HCT116 (cell line): ENCODE measurements at regions not wholly inside any gene's neighbourhood (a gene's known extent, or its start where the extent isn't known, plus 50 kb on each side); places are given as distances from the start of the nearest gene placed in this dataset.

Experiments used
- ATAC-seq: fragments of 200-7000 bp; cut with Tn5 transposase; 2 replicates; pipeline ENCODE4 v1.9.1; 2020; ENCODE audit warnings: mild to moderate bottlenecking, moderate library complexity
- BruUV-seq: library from RNA; stranded (reverse); fragments of 400-500 nt; replicated peaks from 2 replicates; lab custom pipeline; 2021; lab: Mats Ljungman, UMichigan
- CTCF ChIA-PET: fragments of 300-600 bp; sonication (Branson Sonifier 250); formaldehyde crosslinking; loops from one replicate; lab custom pipeline; 2021; ENCODE audit warnings: antibody characterized with exemption; lab: Charles Lee
- POLR2A ChIA-PET: fragments of 300-600, 350-600 bp; sonication (Branson Sonifier 250); formaldehyde crosslinking; loops from one replicate; lab custom pipeline; 2021; ENCODE audit warnings: antibody characterized with exemption; lab: Charles Lee
- RAD21 ChIA-PET, 2 experiments: fragments of 300-600 bp; sonication (Branson Sonifier 250); formaldehyde crosslinking; loops; one replicate each; lab custom pipeline; 2023; ENCODE audit warnings: low total read pairs in 2 of 2; ENCODE audit not compliant: uncharacterized antibody in 2 of 2, unreplicated experiment in 2 of 2, low non-redundant PET in 1 of 2; lab: Charles Lee
- DNase-seq: peaks from one replicate; pipeline ENCODE4 v3.0.0-alpha.2; 2010; ENCODE audit warnings: low read depth, low spot score
- H2AFZ ChIP-seq: fragments of 200-600 bp; shearing (Covaris generic), sonication (generic); 2 replicates; pipeline ENCODE4 v1.6.1; 2017; ENCODE audit warnings: low read depth, mixed run types, mixed read lengths, antibody characterized with exemption, low read length; ENCODE audit not compliant: poor library complexity, severe bottlenecking
- H3K27ac ChIP-seq: 2 replicates; pipeline ENCODE4 v1.5.1; 2012; ENCODE audit warnings: low read depth, low read length
- H3K27me3 ChIP-seq: fragments of 200-600 bp; sonication (generic); 2 replicates; pipeline ENCODE4 v1.6.1; 2016; ENCODE audit warnings: mixed run types, low read length, mixed read lengths; ENCODE audit not compliant: insufficient read depth
- H3K36me3 ChIP-seq, 2 experiments: fragments of 200-500 bp in 1 of 2; fragments of 200-600 bp in 1 of 2; sonication (Bioruptor generic) in 1 of 2; sonication (generic) in 1 of 2; 2 replicates each; pipeline versions ENCODE4 v1.5.1 to v1.6.1; 2014 to 2016; ENCODE audit warnings: low read length in 2 of 2, inconsistent platforms in 1 of 2, mixed read lengths in 1 of 2, mixed run types in 1 of 2; ENCODE audit not compliant: insufficient read depth in 2 of 2, control insufficient read depth in 1 of 2
- H3K4me1 ChIP-seq, 2 experiments: fragments of 200-600 bp in 1 of 2; sonication (generic) in 1 of 2; 2 replicates each; pipeline versions ENCODE4 v1.5.1 to v1.6.1; 2012 to 2017; ENCODE audit warnings: low read length in 2 of 2, inconsistent platforms in 1 of 2, mild to moderate bottlenecking in 1 of 2, mixed read lengths in 1 of 2, mixed run types in 1 of 2, moderate library complexity in 1 of 2; ENCODE audit not compliant: insufficient read depth in 2 of 2, control insufficient read depth in 1 of 2
- H3K4me2 ChIP-seq: fragments of 200-600 bp; sonication (generic); 2 replicates; pipeline ENCODE4 v1.6.1; 2017; ENCODE audit warnings: mixed run types, low read length, mixed read lengths
- H3K4me3 ChIP-seq, 2 experiments: fragments of 200-600 bp in 1 of 2; sonication (generic) in 1 of 2; replicated peaks in 1 of 2; 2 replicates each; pipeline ENCODE4 v1.5.1; 2011 to 2016; ENCODE audit warnings: low read length in 2 of 2, control low read depth in 1 of 2, low read depth in 1 of 2, mild to moderate bottlenecking in 1 of 2, mixed read lengths in 1 of 2, mixed run types in 1 of 2
- H3K79me2 ChIP-seq: fragments of 200-600 bp; sonication (generic); 2 replicates; pipeline ENCODE4 v1.6.1; 2017; ENCODE audit warnings: mild to moderate bottlenecking, mixed run types, low read length, moderate library complexity, mixed read lengths; ENCODE audit not compliant: insufficient read depth
- H3K9ac ChIP-seq: fragments of 200-600 bp; sonication (generic); 2 replicates; pipeline ENCODE4 v1.6.1; 2016; ENCODE audit warnings: low read length, mixed read lengths
- H3K9me2 ChIP-seq: fragments of 200-600 bp; sonication (generic), shearing (Covaris generic); 2 replicates; pipeline ENCODE4 v1.6.1; 2017; ENCODE audit warnings: mixed run types, mild to moderate bottlenecking, moderate library complexity; ENCODE audit not compliant: insufficient read depth
- H3K9me3 ChIP-seq, 2 experiments: fragments of 200-500 bp in 1 of 2; fragments of 200-600 bp in 1 of 2; sonication (Bioruptor generic) in 1 of 2; sonication (generic) in 1 of 2; 2 replicates each; pipeline ENCODE4 v1.6.1; 2014 to 2017; ENCODE audit warnings: low read length in 2 of 2, mixed read lengths in 2 of 2, inconsistent platforms in 1 of 2, low read depth in 1 of 2, mild to moderate bottlenecking in 1 of 2, mixed run types in 1 of 2, moderate library complexity in 1 of 2; ENCODE audit not compliant: control insufficient read depth in 1 of 2, insufficient read depth in 1 of 2
- H4K20me1 ChIP-seq: fragments of 200-600 bp; sonication (generic), shearing (Covaris generic); 2 replicates; pipeline ENCODE4 v1.6.1; 2017; ENCODE audit warnings: mixed run types, mild to moderate bottlenecking, moderate library complexity; ENCODE audit not compliant: insufficient read depth
- CBX3 ChIP-seq: IDR thresholded peaks from 2 replicates; pipeline ENCODE4 v1.6.1; 2012; ENCODE audit warnings: low read depth
- CEBPB ChIP-seq: IDR thresholded peaks from 2 replicates; pipeline ENCODE4 v1.6.1; 2012; ENCODE audit warnings: low read depth
- EGR1 ChIP-seq: IDR thresholded peaks from 2 replicates; pipeline ENCODE4 v1.6.1; 2012; ENCODE audit warnings: low read depth
- ELF1 ChIP-seq: IDR thresholded peaks from 2 replicates; pipeline ENCODE4 v1.6.1; 2012; ENCODE audit warnings: low read depth, borderline replicate concordance
- EZH2 ChIP-seq: fragments of 200-600 bp; sonication (generic); IDR thresholded peaks from 2 replicates; pipeline ENCODE4 v1.6.1; 2017; ENCODE audit warnings: antibody characterized with exemption, mixed run types
- FOSL1 ChIP-seq: IDR thresholded peaks from 2 replicates; pipeline ENCODE4 v1.6.1; 2012; ENCODE audit warnings: low read depth
- MAX ChIP-seq: IDR thresholded peaks from 2 replicates; pipeline ENCODE4 v1.6.1; 2012
- POLR2A ChIP-seq: IDR thresholded peaks from 2 replicates; pipeline ENCODE4 v1.7.0; 2011; ENCODE audit warnings: borderline replicate concordance; ENCODE audit not compliant: insufficient read depth, insufficient read length; ENCODE audit errors: extremely low read depth
- RAD21 ChIP-seq: IDR thresholded peaks from 2 replicates; pipeline ENCODE4 v1.6.1; 2012; ENCODE audit warnings: low read depth, mild to moderate bottlenecking
- REST ChIP-seq: IDR thresholded peaks from 2 replicates; pipeline ENCODE4 v1.6.1; 2012; ENCODE audit warnings: low read depth
- SRF ChIP-seq: IDR thresholded peaks from 2 replicates; pipeline ENCODE4 v1.6.1; 2012; ENCODE audit warnings: low read depth
- YY1 ChIP-seq: IDR thresholded peaks from 2 replicates; pipeline ENCODE4 v1.6.1; 2011; ENCODE audit warnings: low read length, low read depth, moderate library complexity, mild to moderate bottlenecking; ENCODE audit not compliant: insufficient replicate concordance; ENCODE audit errors: extremely low read depth
- ZBTB33 ChIP-seq: IDR thresholded peaks from 2 replicates; pipeline ENCODE4 v1.6.1; 2011; ENCODE audit warnings: mild to moderate bottlenecking, low read length, moderate library complexity; ENCODE audit not compliant: insufficient replicate concordance; ENCODE audit errors: extremely low read depth
- ZNF274 ChIP-seq: fragments of 200-500 bp; sonication (Bioruptor generic); IDR thresholded peaks from 2 replicates; pipeline ENCODE4 v1.6.1; 2014; ENCODE audit warnings: mild to moderate bottlenecking, low read depth, low read length, inconsistent platforms
- intact Hi-C: fragments of 100-400 bp; cut with micrococcal nuclease; formaldehyde crosslinking; loops from 2 replicates; pipeline ENCODE4 v1.10.0; 2022

- ATAC-seq = no peak
- ChIA-PET POLR2A (no interaction called here), CTCF (no interaction called here), RAD21 (no interaction called here)
- H3K9me2 ChIP-seq = no peaks in the 10 kb centered on the region
- no peak overlapping the region for H3K4me3 ChIP-seq
- no peaks in the 10 kb centered on the region for H4K20me1 ChIP-seq
- H3K79me2 ChIP-seq = no peaks in the 10 kb centered on the region
- no peaks in the 10 kb centered on the region for H3K9me3 ChIP-seq
- no peaks in the 10 kb centered on the region for H3K27me3 ChIP-seq
- no peak overlapping the region for H2AFZ ChIP-seq
- intact Hi-C loops = no loop called here
- H3K36me3 ChIP-seq = no peaks in the 10 kb centered on the region
- H3K4me1 ChIP-seq = no peaks in the 10 kb centered on the region
- DNase-seq = no peak
- H3K4me2 ChIP-seq = no peak overlapping the region
- TF ChIP-seq YY1 = no peak
- H3K9ac ChIP-seq = no peak overlapping the region
- H3K27ac ChIP-seq = no peak overlapping the region
- no TSS peak for BruUV-seq
Measured at GRCh38 chr20:11982289-11982954, 64.7 kb downstream of the BTBD3 start.

- Histone ChIP-seq H3K9me3 (no peaks in the 10 kb centered on the region), H3K4me1 (no peaks in the 10 kb centered on the region), H3K9ac (no peak overlapping the region), H3K4me2 (no peak overlapping the region), H3K4me3 (no peak overlapping the region), H3K36me3 (no peaks in the 10 kb centered on the region), H3K9me2 (no peaks in the 10 kb centered on the region), H3K79me2 (no peaks in the 10 kb centered on the region), H3K27ac (no peak overlapping the region), H3K27me3 (no peaks in the 10 kb centered on the region), H2AFZ (no peak overlapping the region)
- intact Hi-C loops = no loop called here
- ATAC-seq (no peak), DNase-seq (no peak)
- RAD21 ChIA-PET = no interaction called here
- BruUV-seq = no TSS peak
- TF ChIP-seq POLR2A = no peak
- no peak for TF ChIP-seq ZNF274
- TF ChIP-seq ELF1 = no peak
- TF ChIP-seq FOSL1 = no peak
- TF ChIP-seq MAX = no peak
- TF ChIP-seq CEBPB = no peak
- no peak for TF ChIP-seq RAD21
- no peak for TF ChIP-seq YY1
- no peak for TF ChIP-seq ZBTB33
- no peak for TF ChIP-seq CBX3
- TF ChIP-seq EGR1 = no peak
- TF ChIP-seq REST = no peak
- no peak for TF ChIP-seq EZH2
- no peak for TF ChIP-seq SRF
- TF ChIP-seq, all 23 proteins: peak for 0
- H4K20me1 ChIP-seq = no peaks in the 10 kb centered on the region
- ChIA-PET POLR2A (no interaction called here), CTCF (no interaction called here)
Measured at GRCh38 chr20:11982955-11983470, 65.3 kb downstream of the BTBD3 start.
